ENCODE measurements at regions not wholly inside any gene's neighbourhood (a gene's known extent, or its start where the extent isn't known, plus 50 kb on each side); places are given as distances from the start of the nearest gene placed in this dataset.

- DNase-seq = no peak
Measured at GRCh38 chr13:36553491-36553890, 120.3 kb upstream of the SERTM1 start.

GRCh38 chr13:36555151-36555986 lies 118.5 kb upstream of the SERTM1 start:
- DNase-seq = no peak

GRCh38 chr13:36559375-36559774 lies 114.4 kb upstream of the SERTM1 start:
- no peak for DNase-seq

GRCh38 chr13:36567485-36567884 lies 106.3 kb upstream of the SERTM1 start:
- no peak for DNase-seq

- no peak for DNase-seq
Measured at GRCh38 chr13:36570489-36570888, 103.3 kb upstream of the SERTM1 start.

- DNase-seq = no peak
Measured at GRCh38 chr13:36571444-36571843, 102.4 kb upstream of the SERTM1 start.

- no peak for DNase-seq
Measured at GRCh38 chr13:36582977-36583376, 90.8 kb upstream of the SERTM1 start.

GRCh38 chr13:36599641-36600040 lies 74.2 kb upstream of the SERTM1 start:
- no peak for DNase-seq

GRCh38 chr13:36601186-36601585 lies 72.6 kb upstream of the SERTM1 start:
- DNase-seq = no peak

GRCh38 chr13:36606060-36606459 lies 67.8 kb upstream of the SERTM1 start:
- DNase-seq = no peak

- no peak for DNase-seq
Measured at GRCh38 chr13:36608474-36608873, 65.3 kb upstream of the SERTM1 start.

GRCh38 chr13:36612230-36612629 lies 61.6 kb upstream of the SERTM1 start:
- no peak for DNase-seq

- no peak for DNase-seq
Measured at GRCh38 chr13:36616706-36617105, 57.1 kb upstream of the SERTM1 start.

- DNase-seq = no peak
Measured at GRCh38 chr13:36619535-36619934, 54.3 kb upstream of the SERTM1 start.
